GM21526 (cell line): ENCODE measurements at regions not wholly inside any gene's neighbourhood (a gene's known extent, or its start where the extent isn't known, plus 50 kb on each side); places are given as distances from the start of the nearest gene placed in this dataset.
"Not testable (repeated sequence)": the region's sequence is repeated elsewhere in the genome, so short reads cannot be mapped to it uniquely, and the experiment has no call there.

ENCODE experiments used
- ATAC-seq: cut with Tn5 transposase; IDR thresholded peaks from one replicate; pipeline ENCODE4 v1.9.1; 2021; ENCODE audit warnings: moderate library complexity; ENCODE audit not compliant: unreplicated experiment, low FRiP score

GRCh38 chr10:117458571-117458970, 83.3 kb upstream of the PDZD8 start:
- no peak for ATAC-seq

GRCh38 chr10:117457932-117458331, 82.7 kb upstream of the PDZD8 start:
- ATAC-seq: no peak

GRCh38 chr10:117457071-117457810, 82.0 kb upstream of the PDZD8 start:
- no peak for ATAC-seq

GRCh38 chr10:117455346-117455745, 80.1 kb upstream of the PDZD8 start:
- no peak for ATAC-seq

- no peak for ATAC-seq
These were observed 79.3 kb upstream of the PDZD8 start for GRCh38 chr10:117454502-117454901.

GRCh38 chr10:117453484-117453883, 78.2 kb upstream of the PDZD8 start:
- ATAC-seq: not testable (repeated sequence)

- no peak for ATAC-seq
These were observed 75.7 kb upstream of the PDZD8 start for GRCh38 chr10:117450940-117451339.

GRCh38 chr10:117449636-117450035, 74.4 kb upstream of the PDZD8 start:
- no peak for ATAC-seq

- ATAC-seq: no peak
These were observed 73.6 kb upstream of the PDZD8 start for GRCh38 chr10:117448802-117449201.

GRCh38 chr10:117445992-117446391, 70.8 kb upstream of the PDZD8 start:
- ATAC-seq: no peak

- no peak for ATAC-seq
These were observed 69.3 kb upstream of the PDZD8 start for GRCh38 chr10:117444497-117445040.

GRCh38 chr10:117443686-117444041, 68.4 kb upstream of the PDZD8 start:
- no peak for ATAC-seq

GRCh38 chr10:117442944-117443685, 67.9 kb upstream of the PDZD8 start:
- ATAC-seq: peak; percentile 80

GRCh38 chr10:117442521-117442920, 67.3 kb upstream of the PDZD8 start:
- peak; percentile 13 for ATAC-seq

GRCh38 chr10:117441812-117442443, 66.7 kb upstream of the PDZD8 start:
- no peak for ATAC-seq

GRCh38 chr10:117441361-117441760, 66.1 kb upstream of the PDZD8 start:
- ATAC-seq: no peak

GRCh38 chr10:117439243-117439912, 64.1 kb upstream of the PDZD8 start:
- no peak for ATAC-seq

- ATAC-seq: no peak
These were observed 57.6 kb upstream of the PDZD8 start for GRCh38 chr10:117432866-117433265.

- no peak for ATAC-seq
These were observed 55.9 kb upstream of the PDZD8 start for GRCh38 chr10:117431160-117431559.

GRCh38 chr10:117430535-117430934, 55.3 kb upstream of the PDZD8 start:
- not testable (repeated sequence) for ATAC-seq
